Karpas-422 (cell line): ENCODE measurements at regions not wholly inside any gene's neighbourhood (a gene's known extent, or its start where the extent isn't known, plus 50 kb on each side); places are given as distances from the start of the nearest gene placed in this dataset.
A peak's percentile ranks its signal among the peaks of the same experiment; 100 is the strongest.

Source experiments
- DNase-seq: peaks from one replicate; pipeline ENCODE4 v3.0.0-alpha.2; 2015
- H2AFZ ChIP-seq: fragments of 200-600 bp; sonication (generic); 2 replicates; pipeline ENCODE4 v1.6.1; 2014; ENCODE audit warnings: antibody characterized with exemption, low read length, mixed read lengths
- H3K27ac ChIP-seq: fragments of 200-600 bp; sonication (generic); 2 replicates; pipeline ENCODE4 v1.5.1; 2014; ENCODE audit warnings: mild to moderate bottlenecking, low read length, moderate library complexity
- H3K27me3 ChIP-seq: fragments of 200-600 bp; sonication (generic); 2 replicates; pipeline ENCODE4 v1.6.1; 2014; ENCODE audit warnings: low read length, mixed read lengths
- H3K36me3 ChIP-seq: fragments of 200-600 bp; sonication (generic); 2 replicates; pipeline ENCODE4 v1.6.1; 2014; ENCODE audit warnings: low read length, mixed read lengths; ENCODE audit not compliant: insufficient read depth
- H3K4me1 ChIP-seq: fragments of 200-600 bp; sonication (generic); 2 replicates; pipeline ENCODE4 v1.6.1; 2014; ENCODE audit warnings: mild to moderate bottlenecking, low read length, mixed read lengths
- H3K4me2 ChIP-seq: fragments of 200-600 bp; sonication (generic); 2 replicates; pipeline ENCODE4 v1.6.1; 2014; ENCODE audit warnings: low read length, low read depth, mild to moderate bottlenecking; ENCODE audit not compliant: poor library complexity, severe bottlenecking
- H3K4me3 ChIP-seq: fragments of 200-600 bp; sonication (generic); 2 replicates; pipeline ENCODE4 v1.5.1; 2014; ENCODE audit warnings: mild to moderate bottlenecking, antibody characterized with exemption, low read length, mixed read lengths
- H3K79me2 ChIP-seq: fragments of 200-600 bp; sonication (generic); 2 replicates; pipeline ENCODE4 v1.6.1; 2014; ENCODE audit warnings: mild to moderate bottlenecking, low read length, mixed read lengths
- H3K9ac ChIP-seq: fragments of 200-600 bp; sonication (generic); 2 replicates; pipeline ENCODE4 v1.6.0; 2014; ENCODE audit warnings: low read length
- H3K9me2 ChIP-seq: fragments of 200-600 bp; sonication (generic), shearing (Covaris generic); replicated peaks from 2 replicates; pipeline ENCODE4 v1.6.0; 2014; ENCODE audit warnings: mild to moderate bottlenecking, low read length, moderate library complexity; ENCODE audit not compliant: insufficient read depth
- H3K9me3 ChIP-seq: fragments of 300-700, 200-600 bp; sonication (generic); 2 replicates; pipeline ENCODE4 v1.6.1; 2014; ENCODE audit warnings: low read length, mixed read lengths
- H4K20me1 ChIP-seq: fragments of 200-600 bp; sonication (generic); 2 replicates; pipeline ENCODE4 v1.6.1; 2014; ENCODE audit warnings: mild to moderate bottlenecking, antibody characterized with exemption, low read length, low read depth; ENCODE audit not compliant: insufficient read depth

DNA sequence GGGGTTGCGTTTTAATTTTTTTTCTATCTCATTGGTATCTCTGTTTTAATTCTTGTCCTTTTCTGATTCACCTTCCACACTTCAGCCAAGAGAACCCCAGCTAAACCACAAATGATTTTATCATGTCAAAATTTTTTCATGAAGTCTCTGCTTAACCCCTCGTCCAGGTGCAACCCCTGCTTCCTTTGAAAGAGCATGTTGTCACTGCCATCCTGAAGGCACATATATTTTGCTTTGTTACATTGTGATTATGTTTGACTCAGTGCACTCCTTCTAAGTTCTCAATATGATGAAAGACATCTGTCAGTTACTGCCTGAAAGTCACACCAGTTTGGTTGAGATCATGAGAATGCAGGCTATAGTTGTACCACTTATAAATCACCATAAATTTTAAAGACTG, 99.9 kb upstream of the FMR1 start:
- H2AFZ ChIP-seq: no peak overlapping the region
- no peaks in the 10 kb centered on the region for H3K79me2 ChIP-seq

DNA sequence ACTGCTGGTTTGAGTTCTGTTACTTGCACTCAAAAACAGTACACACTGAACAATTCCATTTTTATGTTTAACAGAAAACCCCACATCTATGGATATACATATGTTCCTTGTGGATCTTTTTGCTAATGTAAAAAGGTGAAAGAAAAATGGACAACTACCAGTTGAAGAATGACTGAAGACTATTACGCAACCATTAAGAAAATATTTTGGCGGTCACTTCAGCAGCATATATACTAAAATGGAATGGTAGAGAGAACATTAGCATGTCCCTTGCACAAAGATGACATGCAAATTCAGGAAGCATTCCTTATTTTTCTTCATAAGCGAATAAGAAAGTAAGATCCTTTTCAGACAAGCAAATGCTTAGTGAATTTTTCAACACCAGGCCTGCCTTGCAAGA, 84.6 kb upstream of the FMR1 start:
- H3K4me2 ChIP-seq: no peak overlapping the region
- H3K9me3 ChIP-seq: no peaks in the 10 kb centered on the region
- H3K4me1 ChIP-seq: no peaks in the 10 kb centered on the region
- H3K27ac ChIP-seq: no peak overlapping the region
- no peaks in the 10 kb centered on the region for H3K9me2 ChIP-seq
- no peaks in the 10 kb centered on the region for H3K79me2 ChIP-seq
- H3K9ac ChIP-seq: no peak overlapping the region
- no peaks in the 10 kb centered on the region for H4K20me1 ChIP-seq
- H3K27me3 ChIP-seq: no peaks in the 10 kb centered on the region
- DNase-seq: no peak
- no peak overlapping the region for H2AFZ ChIP-seq
- no peaks in the 10 kb centered on the region for H3K36me3 ChIP-seq
- H3K4me3 ChIP-seq: no peak overlapping the region

More for the DNA sequence above, 99.9 kb upstream of the FMR1 start:
- Histone ChIP-seq H3K4me1 (no peaks in the 10 kb centered on the region), H3K9ac (no peak overlapping the region), H3K36me3 (no peaks in the 10 kb centered on the region), H3K4me3 (no peak overlapping the region), H3K9me3 (no peaks in the 10 kb centered on the region), H4K20me1 (no peaks in the 10 kb centered on the region), H3K9me2 (no peaks in the 10 kb centered on the region), H3K27me3 (no peaks in the 10 kb centered on the region), H3K27ac (no peak overlapping the region), H3K4me2 (no peak overlapping the region)
- no peak for DNase-seq

- H3K9me3 ChIP-seq: no peaks in the 10 kb centered on the region
- 0 out of 2 replicates have a peak, but pooled peaks cover 3% of the 10 kb centered on the region for H3K9me2 ChIP-seq
- no peaks in the 10 kb centered on the region for H3K4me1 ChIP-seq
- H3K4me2 ChIP-seq: no peak overlapping the region
- no peaks in the 10 kb centered on the region for H3K36me3 ChIP-seq
- no peak overlapping the region for H3K4me3 ChIP-seq
- no peaks in the 10 kb centered on the region for H4K20me1 ChIP-seq
- H3K27ac ChIP-seq: no peak overlapping the region
- H2AFZ ChIP-seq: no peak overlapping the region
- H3K27me3 ChIP-seq: no peaks in the 10 kb centered on the region
- no peak overlapping the region for H3K9ac ChIP-seq
- H3K79me2 ChIP-seq: no peaks in the 10 kb centered on the region
- DNase-seq: no peak
Observed at GRCh38 chrX:147828719-147829118, 83.0 kb upstream of the FMR1 start.

DNA sequence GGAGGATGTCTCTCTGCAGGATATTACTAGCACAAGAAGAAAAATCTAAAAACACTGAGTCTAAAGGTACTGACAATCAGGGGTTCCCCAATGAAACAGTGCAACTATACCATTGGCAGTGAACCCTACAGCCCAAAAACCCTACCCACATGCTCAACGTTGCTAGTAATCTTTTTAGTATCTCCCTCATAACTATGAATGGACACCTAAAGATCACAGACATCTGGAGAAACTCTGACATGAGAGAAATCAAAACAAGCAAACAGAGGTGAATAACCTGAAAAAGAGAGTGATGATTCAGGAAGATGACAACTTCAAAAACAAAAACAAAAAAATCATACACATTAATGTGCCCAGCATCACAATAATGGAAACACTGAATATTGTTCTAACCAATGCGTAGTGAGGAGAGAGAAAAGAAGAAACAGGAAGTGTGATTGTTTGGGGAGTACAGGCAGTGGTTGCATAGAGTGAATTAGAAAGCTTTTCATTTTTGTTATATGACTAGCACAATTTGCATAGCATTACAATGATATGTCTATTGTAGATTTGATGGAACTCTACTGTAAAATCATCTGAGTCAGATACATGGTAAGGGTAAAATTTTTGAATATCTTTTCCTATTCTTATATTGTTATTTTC, 78.9 kb upstream of the FMR1 start:
- H3K4me1 ChIP-seq: no peaks in the 10 kb centered on the region
- H3K4me2 ChIP-seq: no peak overlapping the region
- H2AFZ ChIP-seq: no peak overlapping the region
- no peaks in the 10 kb centered on the region for H3K9me3 ChIP-seq
- H3K36me3 ChIP-seq: no peaks in the 10 kb centered on the region
- DNase-seq: no peak
- H3K79me2 ChIP-seq: no peaks in the 10 kb centered on the region
- H3K27me3 ChIP-seq: no peaks in the 10 kb centered on the region
- no peak overlapping the region for H3K4me3 ChIP-seq
- H3K9me2 ChIP-seq: 0 out of 2 replicates have a peak, but pooled peaks cover 3% of the 10 kb centered on the region
- H4K20me1 ChIP-seq: no peaks in the 10 kb centered on the region
- H3K27ac ChIP-seq: no peak overlapping the region
- H3K9ac ChIP-seq: no peak overlapping the region

DNA sequence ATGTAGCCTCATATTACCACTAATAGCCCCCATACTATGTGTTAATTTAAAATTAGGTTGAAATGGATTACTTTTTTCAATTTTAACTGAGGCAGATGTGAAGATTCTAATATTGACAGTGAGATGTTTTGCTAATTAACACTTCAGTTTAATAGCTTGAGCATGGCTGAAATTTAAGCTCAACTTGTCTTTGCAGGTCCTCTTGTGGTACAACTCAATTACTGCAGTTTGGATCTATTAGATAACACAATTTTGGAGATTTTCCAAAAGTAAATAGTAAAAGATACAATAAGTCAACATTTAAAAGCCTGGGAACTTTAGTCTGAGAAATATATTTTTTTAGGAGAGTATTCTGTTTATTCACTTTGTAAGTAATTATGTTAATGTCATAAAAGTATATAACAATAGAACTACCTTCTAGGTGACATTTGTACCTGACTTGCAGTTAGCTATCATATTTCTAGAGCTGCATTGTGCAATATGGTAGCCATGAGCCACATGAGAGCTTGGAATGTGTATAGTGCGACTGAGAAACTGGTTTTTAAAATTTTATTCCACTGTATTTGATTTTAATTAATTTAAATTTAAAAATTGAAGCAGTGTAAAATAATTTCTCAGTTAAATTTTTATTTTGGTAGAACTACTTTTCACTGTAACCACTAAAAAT, 73.1 kb upstream of the FMR1 start:
- Histone ChIP-seq H3K4me3 (no peak overlapping the region), H3K36me3 (no peaks in the 10 kb centered on the region), H3K4me2 (no peak overlapping the region), H2AFZ (no peak overlapping the region), H3K9me3 (no peaks in the 10 kb centered on the region), H3K27me3 (no peaks in the 10 kb centered on the region), H3K9ac (no peak overlapping the region), H3K9me2 (no peaks in the 10 kb centered on the region), H4K20me1 (no peaks in the 10 kb centered on the region), H3K79me2 (no peaks in the 10 kb centered on the region), H3K4me1 (no peaks in the 10 kb centered on the region), H3K27ac (no peak overlapping the region)
- peak; percentile 64 for DNase-seq

DNA sequence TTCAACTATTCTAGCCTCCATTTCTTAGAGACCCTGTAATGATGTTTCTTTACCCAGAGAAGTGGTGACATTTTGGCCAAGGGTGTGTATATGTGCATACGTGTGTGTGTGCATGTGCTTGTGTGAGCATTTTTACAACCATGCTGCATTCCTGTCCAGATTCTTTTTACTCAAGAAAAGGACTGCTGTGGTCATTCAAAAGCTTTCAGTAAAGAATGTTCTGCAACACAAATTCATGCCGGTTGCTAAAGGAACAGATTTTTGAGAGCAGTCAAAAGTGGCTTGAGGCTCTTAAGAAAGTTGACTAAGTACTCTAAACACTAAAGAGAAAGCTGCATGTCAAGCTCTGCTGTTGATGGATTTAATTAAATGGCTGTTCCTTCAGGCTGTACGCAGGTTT, 65.0 kb upstream of the FMR1 start:
- H4K20me1 ChIP-seq: no peaks in the 10 kb centered on the region
- H3K4me3 ChIP-seq: no peak overlapping the region
- H3K27me3 ChIP-seq: no peaks in the 10 kb centered on the region
- no peaks in the 10 kb centered on the region for H3K4me1 ChIP-seq
- H3K9me2 ChIP-seq: no peaks in the 10 kb centered on the region
- H2AFZ ChIP-seq: no peak overlapping the region
- H3K27ac ChIP-seq: no peak overlapping the region
- no peaks in the 10 kb centered on the region for H3K79me2 ChIP-seq
- H3K9me3 ChIP-seq: no peaks in the 10 kb centered on the region
- DNase-seq: no peak
- no peaks in the 10 kb centered on the region for H3K36me3 ChIP-seq
- no peak overlapping the region for H3K4me2 ChIP-seq
- H3K9ac ChIP-seq: no peak overlapping the region

GRCh38 chrX:147847999-147848398, 63.7 kb upstream of the FMR1 start:
- Histone ChIP-seq H3K9me3 (no peaks in the 10 kb centered on the region), H3K4me2 (no peak overlapping the region), H3K27me3 (no peaks in the 10 kb centered on the region), H3K9ac (no peak overlapping the region), H3K79me2 (no peaks in the 10 kb centered on the region), H3K4me3 (no peak overlapping the region), H3K36me3 (no peaks in the 10 kb centered on the region), H3K27ac (no peak overlapping the region), H3K9me2 (no peaks in the 10 kb centered on the region), H2AFZ (no peak overlapping the region), H3K4me1 (no peaks in the 10 kb centered on the region), H4K20me1 (no peaks in the 10 kb centered on the region)
- no peak for DNase-seq

DNA sequence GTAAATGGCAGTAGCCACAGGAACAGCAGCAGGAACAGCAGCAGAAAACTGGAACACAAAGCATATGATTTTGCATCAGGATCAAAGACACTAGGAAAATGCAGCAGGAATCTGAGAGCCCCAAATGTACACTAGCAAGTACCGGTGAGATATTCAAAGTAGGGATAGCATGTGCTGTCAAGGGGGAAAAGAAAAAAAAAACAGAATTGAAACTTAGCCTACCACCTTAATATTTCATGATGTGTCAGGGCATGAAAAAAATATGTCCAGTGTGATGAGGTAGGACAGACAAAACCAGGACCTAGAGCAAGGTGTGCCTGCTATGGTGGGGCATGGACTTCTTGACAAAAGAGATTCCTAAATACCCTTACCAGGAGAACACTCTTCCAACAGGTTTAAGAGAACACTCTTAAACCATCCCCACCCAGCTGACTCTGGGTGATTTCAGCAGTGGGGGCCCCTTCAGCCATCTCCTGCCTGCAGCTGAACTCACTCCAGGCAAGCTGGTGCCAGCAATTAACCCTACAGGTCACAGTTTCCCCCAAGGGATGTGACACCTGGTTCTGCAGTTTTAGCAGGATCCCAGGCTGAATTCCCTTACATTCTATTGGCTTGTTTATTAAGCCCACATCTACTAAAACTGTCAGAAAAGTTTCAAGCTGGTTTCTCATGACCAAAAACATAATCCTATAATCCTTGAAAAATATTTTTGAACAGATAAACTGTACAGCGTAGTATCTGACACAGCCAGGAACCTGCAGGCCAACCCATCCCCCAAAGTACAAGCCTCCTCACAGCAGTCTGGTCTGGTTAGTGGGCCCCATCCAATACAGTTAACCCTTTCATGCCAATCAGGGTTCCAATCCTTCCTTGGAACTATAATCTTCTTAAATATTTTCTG, 62.9 kb upstream of the FMR1 start:
- H3K4me2 ChIP-seq: no peak overlapping the region
- H4K20me1 ChIP-seq: no peaks in the 10 kb centered on the region
- H3K4me3 ChIP-seq: no peak overlapping the region
- no peaks in the 10 kb centered on the region for H3K9me3 ChIP-seq
- no peak overlapping the region for H3K9ac ChIP-seq
- DNase-seq: no peak
- H3K36me3 ChIP-seq: no peaks in the 10 kb centered on the region
- H3K27ac ChIP-seq: no peak overlapping the region
- no peaks in the 10 kb centered on the region for H3K4me1 ChIP-seq
- H3K9me2 ChIP-seq: no peaks in the 10 kb centered on the region
- no peak overlapping the region for H2AFZ ChIP-seq
- no peaks in the 10 kb centered on the region for H3K27me3 ChIP-seq
- no peaks in the 10 kb centered on the region for H3K79me2 ChIP-seq
